ENCODE measurements at regions not wholly inside any gene's neighbourhood (a gene's known extent, or its start where the extent isn't known, plus 50 kb on each side); places are given as distances from the start of the nearest gene placed in this dataset.

DNA sequence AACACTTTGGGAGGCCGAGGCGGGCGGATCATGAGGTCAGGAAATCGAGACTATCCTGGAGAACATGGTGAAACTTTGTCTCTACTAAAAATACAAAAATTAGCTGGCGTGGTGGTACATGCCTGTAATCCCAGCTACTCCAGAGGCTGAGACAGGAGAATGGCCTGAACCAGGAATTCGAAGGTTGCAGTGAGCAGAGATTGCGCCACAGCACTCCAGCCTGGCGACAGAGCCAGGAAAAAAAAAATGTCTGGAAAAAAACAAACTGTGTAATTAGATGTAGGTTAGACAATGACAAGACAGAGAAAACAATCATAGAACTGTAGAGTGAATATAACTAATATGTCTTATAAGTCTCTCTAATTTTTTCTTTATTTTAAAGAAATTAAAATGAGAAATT, 1002.5 kb upstream of the LCORL start:
- TF ChIP-seq, protein P1, sequence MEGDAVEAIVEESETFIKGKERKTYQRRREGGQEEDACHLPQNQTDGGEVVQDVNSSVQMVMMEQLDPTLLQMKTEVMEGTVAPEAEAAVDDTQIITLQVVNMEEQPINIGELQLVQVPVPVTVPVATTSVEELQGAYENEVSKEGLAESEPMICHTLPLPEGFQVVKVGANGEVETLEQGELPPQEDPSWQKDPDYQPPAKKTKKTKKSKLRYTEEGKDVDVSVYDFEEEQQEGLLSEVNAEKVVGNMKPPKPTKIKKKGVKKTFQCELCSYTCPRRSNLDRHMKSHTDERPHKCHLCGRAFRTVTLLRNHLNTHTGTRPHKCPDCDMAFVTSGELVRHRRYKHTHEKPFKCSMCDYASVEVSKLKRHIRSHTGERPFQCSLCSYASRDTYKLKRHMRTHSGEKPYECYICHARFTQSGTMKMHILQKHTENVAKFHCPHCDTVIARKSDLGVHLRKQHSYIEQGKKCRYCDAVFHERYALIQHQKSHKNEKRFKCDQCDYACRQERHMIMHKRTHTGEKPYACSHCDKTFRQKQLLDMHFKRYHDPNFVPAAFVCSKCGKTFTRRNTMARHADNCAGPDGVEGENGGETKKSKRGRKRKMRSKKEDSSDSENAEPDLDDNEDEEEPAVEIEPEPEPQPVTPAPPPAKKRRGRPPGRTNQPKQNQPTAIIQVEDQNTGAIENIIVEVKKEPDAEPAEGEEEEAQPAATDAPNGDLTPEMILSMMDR (IDR thresholded peaks at IDR 0.05), result no peak
- no peak for TF ChIP-seq POLR2A (IDR thresholded peaks at IDR 0.05)
- TF ChIP-seq POLR2AphosphoS5 (IDR thresholded peaks at IDR 0.05), result no peak
